HG03460 (cell line): ENCODE measurements at regions not wholly inside any gene's neighbourhood (a gene's known extent, or its start where the extent isn't known, plus 50 kb on each side); places are given as distances from the start of the nearest gene placed in this dataset.
"Not testable (repeated sequence)": the region's sequence is repeated elsewhere in the genome, so short reads cannot be mapped to it uniquely, and the experiment has no call there.

Experiments used
- ATAC-seq: cut with Tn5 transposase; IDR thresholded peaks from one replicate; pipeline ENCODE4 v1.9.1; 2021; ENCODE audit not compliant: unreplicated experiment

- no peak for ATAC-seq
Measured at GRCh38 chr2:138881126-138881525, 100.9 kb upstream of the NXPH2 start.

GRCh38 chr2:138879931-138880330 lies 99.7 kb upstream of the NXPH2 start:
- ATAC-seq = no peak

- ATAC-seq = no peak
Measured at GRCh38 chr2:138877421-138877820, 97.2 kb upstream of the NXPH2 start.

GRCh38 chr2:138874251-138874650 lies 94.1 kb upstream of the NXPH2 start:
- ATAC-seq = no peak

GRCh38 chr2:138872116-138872515 lies 91.9 kb upstream of the NXPH2 start:
- not testable (repeated sequence) for ATAC-seq

GRCh38 chr2:138871312-138871711 lies 91.1 kb upstream of the NXPH2 start:
- ATAC-seq = no peak

GRCh38 chr2:138867341-138867740 lies 87.2 kb upstream of the NXPH2 start:
- no peak for ATAC-seq

- ATAC-seq = no peak
Measured at GRCh38 chr2:138866797-138867196, 86.6 kb upstream of the NXPH2 start.

- no peak for ATAC-seq
Measured at GRCh38 chr2:138853761-138854160, 73.6 kb upstream of the NXPH2 start.

- ATAC-seq = no peak
Measured at GRCh38 chr2:138853296-138853695, 73.1 kb upstream of the NXPH2 start.

GRCh38 chr2:138846216-138846821 lies 66.1 kb upstream of the NXPH2 start:
- no peak for ATAC-seq

GRCh38 chr2:138842341-138842740 lies 62.2 kb upstream of the NXPH2 start:
- ATAC-seq = no peak

- no peak for ATAC-seq
Measured at GRCh38 chr2:138841459-138841858, 61.3 kb upstream of the NXPH2 start.

- ATAC-seq = no peak
Measured at GRCh38 chr2:138838851-138839620, 58.8 kb upstream of the NXPH2 start.

GRCh38 chr2:138831691-138832090 lies 51.5 kb upstream of the NXPH2 start:
- no peak for ATAC-seq

GRCh38 chr2:138831154-138831553 lies 51.0 kb upstream of the NXPH2 start:
- no peak for ATAC-seq

- ATAC-seq = no peak
Measured at GRCh38 chr2:138830547-138830946, 50.4 kb upstream of the NXPH2 start.
